Testis (tissue), 2 donors: ENCODE measurements at regions not wholly inside any gene's neighbourhood (a gene's known extent, or its start where the extent isn't known, plus 50 kb on each side); places are given as distances from the start of the nearest gene placed in this dataset.

Experiments
- DNase-seq: peaks from one replicate; pipeline ENCODE4 v3.0.0-alpha.2; 2019
- H3K27ac ChIP-seq, 2 donors: fragments of 200-600 bp; sonication (generic); one replicate each; pipeline ENCODE4 v1.5.1; 2019
- H3K27me3 ChIP-seq: fragments of 200-600 bp; sonication (generic); one replicate; pipeline ENCODE4 v1.5.1; 2019
- H3K36me3 ChIP-seq: fragments of 200-600 bp; sonication (generic); one replicate; pipeline ENCODE4 v1.5.1; 2017; ENCODE audit warnings: low read depth; ENCODE audit errors: missing control alignments
- H3K4me1 ChIP-seq: fragments of 200-600 bp; sonication (generic); one replicate; pipeline ENCODE4 v1.5.1; 2019
- H3K4me3 ChIP-seq, 2 donors: fragments of 200-600 bp; sonication (generic); one replicate each; pipeline ENCODE4 v1.5.1; 2017 to 2019
- H3K9me3 ChIP-seq: fragments of 200-600 bp; sonication (generic); one replicate; pipeline ENCODE4 v1.5.1; 2017
- CTCF ChIP-seq, 3 experiments: fragments of 450-650 bp in 2 of 3; fragments of 200-600 bp in 1 of 3; sonication (generic) in 1 of 3; IDR thresholded peaks; one replicate each; pipeline ENCODE4 v1.5.1; 2016 to 2019; ENCODE audit warnings: antibody characterized with exemption in 3 of 3, mild to moderate bottlenecking in 2 of 3, moderate library complexity in 1 of 3
- POLR2A ChIP-seq: fragments of 450-650 bp; IDR thresholded peaks from one replicate; pipeline ENCODE4 v1.6.1; 2017; ENCODE audit warnings: antibody characterized with exemption, mild to moderate bottlenecking, moderate library complexity
- WGBS, 2 donors: methylation state at CpG; one replicate each; pipeline ENCODE4 v1.1.5; 2018; 5-methylcytosine and 5-hydroxymethylcytosine counted together
- intact Hi-C: fragments of 100-400 bp; cut with DNase I; formaldehyde crosslinking; loops from one replicate; pipeline ENCODE4 v1.15.1; 2023; ENCODE audit warnings: low total_unique reads

- peak overlapping the region in 1 of 2 donors; percentile 38 for H3K27ac ChIP-seq
- no peak for DNase-seq
- peaks cover 23% of the 10 kb centered on the region for H3K4me1 ChIP-seq
- H3K9me3 ChIP-seq = no peaks in the 10 kb centered on the region
- H3K36me3 ChIP-seq = no peaks in the 10 kb centered on the region
- no peak for TF ChIP-seq POLR2A
- TF ChIP-seq CTCF (IDR thresholded peaks at IDR 0.05) = no peak
- H3K4me3 ChIP-seq = no peak overlapping the region
- 34 to 48% methylated on average over 1 of the region's 1 CpG for WGBS, 2 donors
- intact Hi-C loops = no loop called here
- H3K27me3 ChIP-seq = no peaks in the 10 kb centered on the region
Observed at GRCh38 chr12:75661908-75662307, 150.5 kb upstream of the KRR1 start.

DNA sequence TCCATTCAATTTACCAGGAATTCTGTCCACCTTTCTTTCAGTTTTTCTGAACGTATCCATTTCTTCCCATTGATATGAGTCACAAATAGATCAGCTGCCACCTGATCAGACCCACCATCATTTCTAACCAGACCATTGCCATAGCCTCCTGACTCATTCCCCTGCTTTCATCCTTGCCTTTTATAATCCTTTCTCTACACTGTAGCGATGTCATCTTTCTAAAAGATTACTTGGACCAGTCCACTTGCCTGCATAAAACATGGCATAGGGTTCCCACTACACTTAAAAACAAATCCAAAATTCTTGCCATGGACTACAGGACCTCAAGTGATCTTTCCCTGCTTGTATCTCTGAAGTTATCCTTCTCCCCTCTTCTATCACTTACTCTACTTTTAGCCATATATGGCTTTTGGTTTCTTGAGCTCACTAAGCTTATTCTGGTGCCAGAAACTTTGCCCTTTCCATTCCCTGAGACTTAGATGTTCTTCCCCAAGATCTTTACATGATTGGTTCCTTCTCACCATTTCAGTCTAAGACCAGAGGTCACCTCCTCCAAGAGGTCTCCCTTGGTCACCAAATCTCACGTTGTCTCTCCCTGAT lies 149.5 kb upstream of the KRR1 start:
- no peak overlapping the region for H3K27ac ChIP-seq
- H3K27me3 ChIP-seq = no peaks in the 10 kb centered on the region
- WGBS, 2 donors = 82 to 84% methylated on average over 3 of the region's 3 CpGs
- TF ChIP-seq POLR2A (no peak), CTCF (IDR thresholded peaks at IDR 0.05) (no peak)
- intact Hi-C loops = no loop called here
- H3K36me3 ChIP-seq = no peaks in the 10 kb centered on the region
- no peaks in the 10 kb centered on the region for H3K9me3 ChIP-seq
- no peak for DNase-seq
- peaks cover 19% of the 10 kb centered on the region for H3K4me1 ChIP-seq
- H3K4me3 ChIP-seq = no peak overlapping the region

DNA sequence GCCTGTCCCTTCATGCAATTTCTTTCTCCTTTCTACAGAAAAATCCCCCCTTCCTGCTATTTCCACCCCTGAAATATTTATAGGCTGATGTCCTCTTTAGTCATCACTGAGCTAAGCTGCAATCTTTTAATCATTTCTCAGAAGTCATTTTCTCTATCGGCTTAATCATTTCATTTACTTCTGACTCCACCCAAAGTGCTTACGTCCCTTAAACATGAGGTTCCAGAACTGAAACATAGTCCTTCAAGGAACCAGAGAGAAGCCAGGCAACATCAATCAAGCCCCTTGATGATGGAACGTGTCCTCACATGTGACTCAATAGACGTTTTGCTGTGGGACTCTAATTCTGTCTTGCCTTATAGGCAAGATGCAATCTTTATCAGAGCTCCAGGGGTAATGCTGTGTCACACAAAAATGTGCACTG lies 148.7 kb upstream of the KRR1 start:
- TF ChIP-seq CTCF (IDR thresholded peaks at IDR 0.05) (no peak), POLR2A (no peak)
- Histone ChIP-seq H3K9me3 (no peaks in the 10 kb centered on the region), H3K27me3 (no peaks in the 10 kb centered on the region), H3K36me3 (no peaks in the 10 kb centered on the region), H3K4me3 (no peak overlapping the region), H3K4me1 (peaks cover 17% of the 10 kb centered on the region), H3K27ac (no peak overlapping the region)
- no peak for DNase-seq
- WGBS, 2 donors = 57 to 63% methylated on average over 4 of the region's 4 CpGs
- intact Hi-C loops = no loop called here

DNA sequence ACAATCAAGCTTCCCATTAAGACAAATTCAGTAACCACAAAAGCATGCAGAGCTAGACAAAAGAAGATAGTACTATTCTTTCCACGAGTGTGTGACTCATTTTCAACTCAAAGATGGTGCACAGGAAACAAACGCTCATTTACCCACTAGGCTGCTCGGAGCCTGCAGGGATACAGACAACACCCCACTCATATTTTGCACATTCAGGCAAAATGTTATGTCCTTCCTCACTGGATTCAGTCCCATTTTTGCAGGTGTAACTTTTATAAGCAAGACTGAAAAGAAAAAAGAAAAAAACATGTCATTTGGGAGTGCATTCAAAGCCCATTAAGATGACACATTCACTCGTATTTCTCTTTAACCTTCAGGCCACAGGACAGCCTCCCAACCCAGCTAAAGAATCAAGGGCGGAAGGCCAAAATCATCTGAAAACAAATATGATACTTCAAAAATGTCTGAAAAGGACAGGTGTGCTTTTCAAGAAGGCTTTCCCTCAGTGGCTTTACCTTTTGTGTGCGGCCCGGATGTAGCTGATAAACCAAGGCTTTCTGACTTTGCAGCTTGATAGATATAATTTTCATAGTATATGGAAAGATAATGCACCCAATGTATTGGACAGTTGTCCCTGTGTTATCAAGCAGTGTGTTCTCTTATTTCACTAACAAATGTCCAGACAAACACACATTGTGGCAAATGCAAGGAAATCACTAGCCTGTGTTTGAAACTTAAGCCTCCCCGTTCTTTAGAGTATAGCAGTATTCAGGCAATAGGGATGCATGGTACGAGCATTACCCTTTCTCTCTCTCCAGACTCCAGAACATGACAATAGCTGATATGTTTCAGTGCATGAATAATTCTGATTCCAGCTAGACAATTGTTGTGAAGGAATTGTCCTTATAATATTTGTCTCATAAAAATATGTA lies 147.8 kb upstream of the KRR1 start:
- Histone ChIP-seq H3K4me3 (no peak overlapping the region), H3K36me3 (no peaks in the 10 kb centered on the region), H3K9me3 (no peaks in the 10 kb centered on the region), H3K27me3 (no peaks in the 10 kb centered on the region), H3K4me1 (peaks cover 17% of the 10 kb centered on the region), H3K27ac (no peak overlapping the region)
- no peak for DNase-seq
- 48 to 61% methylated on average over 9 of the region's 9 CpGs for whole genome bisulfite sequencing, 2 donors
- TF ChIP-seq POLR2A (no peak), CTCF (IDR thresholded peaks at IDR 0.05) (no peak)
- intact Hi-C loops = no loop called here
